Endothelial cell of umbilical vein (primary cell): ENCODE measurements at regions not wholly inside any gene's neighbourhood (a gene's known extent, or its start where the extent isn't known, plus 50 kb on each side); places are given as distances from the start of the nearest gene placed in this dataset.

Experiments used
- BruUV-seq: library from RNA; stranded (reverse); fragments of 400-500 nt; replicated peaks from 2 replicates; lab custom pipeline; 2021; lab: Mats Ljungman, UMichigan
- CTCF ChIA-PET: fragments of 300-600, 350-600 bp; sonication (Branson Sonifier 250); formaldehyde crosslinking; loops from one replicate; lab custom pipeline; 2021; ENCODE audit warnings: antibody characterized with exemption, inconsistent platforms; lab: Charles Lee
- POLR2A ChIA-PET: fragments of 300-600, 350-600 bp; sonication (Branson Sonifier 250); formaldehyde crosslinking; loops from one replicate; lab custom pipeline; 2021; ENCODE audit warnings: antibody characterized with exemption, inconsistent platforms; lab: Charles Lee
- DNase-seq: peaks from one replicate; pipeline ENCODE4 v3.0.0-alpha.2; 2011; ENCODE audit warnings: low read depth, low spot score
- FAIRE-seq: peaks from 2 replicates; lab custom pipeline; 2011; peaks lifted over from hg19 to GRCh38; lab: Jason Lieb, UNC
- H2AFZ ChIP-seq: 2 replicates; pipeline ENCODE4 v1.6.0; 2012; ENCODE audit warnings: low read depth, low read length, control low read depth, inconsistent platforms
- H3K27ac ChIP-seq: 2 replicates; pipeline ENCODE4 v1.5.1; 2011; ENCODE audit warnings: low read depth, mild to moderate bottlenecking, control low read depth, low read length, moderate library complexity; ENCODE audit not compliant: insufficient read depth
- H3K27me3 ChIP-seq, 2 experiments: 2 replicates each; pipeline versions ENCODE4 v1.6.0 to v1.6.1; 2011; ENCODE audit warnings: low read length in 2 of 2, mixed read lengths in 1 of 2; ENCODE audit not compliant: control insufficient read depth in 2 of 2, insufficient read depth in 2 of 2
- H3K36me3 ChIP-seq, 2 experiments: 2 replicates in 1 of 2; 3 replicates in 1 of 2; pipeline ENCODE4 v1.5.1; 2011; ENCODE audit warnings: low read length in 2 of 2, mild to moderate bottlenecking in 1 of 2, moderate library complexity in 1 of 2; ENCODE audit not compliant: control insufficient read depth in 2 of 2, insufficient read depth in 2 of 2; ENCODE audit errors: extremely low read depth in 1 of 2
- H3K4me1 ChIP-seq: 3 replicates; pipeline ENCODE4 v1.5.1; 2011; ENCODE audit warnings: mild to moderate bottlenecking, low read length; ENCODE audit not compliant: control insufficient read depth, insufficient read depth; ENCODE audit errors: extremely low read depth
- H3K4me2 ChIP-seq: 2 replicates; pipeline ENCODE4 v1.6.1; 2011; ENCODE audit warnings: low read length, control low read depth, mixed read lengths; ENCODE audit not compliant: insufficient read depth
- H3K4me3 ChIP-seq, 3 experiments: fragments of 200-600 bp in 1 of 3; sonication (generic), shearing (Covaris generic) in 1 of 3; replicated peaks in 1 of 3; 2 replicates each; pipeline ENCODE4 v1.5.1; 2011 to 2016; ENCODE audit warnings: control low read depth in 3 of 3, low read length in 3 of 3, mild to moderate bottlenecking in 2 of 3, inconsistent platforms in 1 of 3, low read depth in 1 of 3, moderate library complexity in 1 of 3; ENCODE audit not compliant: insufficient read depth in 1 of 3
- H3K79me2 ChIP-seq: 2 replicates; pipeline ENCODE4 v1.6.0; 2012; ENCODE audit warnings: low read length, inconsistent platforms; ENCODE audit not compliant: control insufficient read depth, insufficient read depth
- H3K9ac ChIP-seq: replicated peaks from 2 replicates; pipeline ENCODE3; 2011; ENCODE audit warnings: low read length, control low read depth; ENCODE audit not compliant: insufficient read depth; ENCODE audit errors: extremely low read depth
- H3K9me1 ChIP-seq: replicated peaks from 3 replicates; pipeline ENCODE4 v1.6.0; 2011; ENCODE audit warnings: mild to moderate bottlenecking, low read length; ENCODE audit not compliant: control insufficient read depth, insufficient read depth; ENCODE audit errors: extremely low read depth
- H3K9me3 ChIP-seq: replicated peaks from 2 replicates; pipeline ENCODE4 v1.5.1; 2012; ENCODE audit warnings: low read length, inconsistent platforms; ENCODE audit not compliant: control insufficient read depth, insufficient read depth
- H4K20me1 ChIP-seq: replicated peaks from 2 replicates; pipeline ENCODE3; 2011; ENCODE audit warnings: mild to moderate bottlenecking, low read length; ENCODE audit not compliant: control insufficient read depth, insufficient read depth; ENCODE audit errors: extremely low read depth
- EZH2 ChIP-seq: IDR thresholded peaks from 2 replicates; pipeline ENCODE4 v1.6.1; 2012; ENCODE audit warnings: borderline replicate concordance, low read depth, mild to moderate bottlenecking, moderate library complexity, low read length, inconsistent platforms; ENCODE audit not compliant: severe bottlenecking
- FOS ChIP-seq: IDR thresholded peaks from 2 replicates; pipeline ENCODE4 v1.6.1; 2011; ENCODE audit warnings: mild to moderate bottlenecking, low read length, moderate library complexity, borderline replicate concordance; ENCODE audit not compliant: insufficient read depth
- GATA2 ChIP-seq: IDR thresholded peaks from 2 replicates; pipeline ENCODE4 v1.7.0; 2011; ENCODE audit warnings: low read depth, mild to moderate bottlenecking, moderate library complexity, mixed read lengths, low read length; ENCODE audit not compliant: insufficient read length, insufficient read depth
- JUN ChIP-seq: IDR thresholded peaks from 2 replicates; pipeline ENCODE4 v1.6.1; 2011; ENCODE audit warnings: borderline replicate concordance, low read depth; ENCODE audit not compliant: insufficient read length, insufficient read depth
- MYC ChIP-seq: IDR thresholded peaks from one replicate; pipeline ENCODE4 v1.6.1; 2011; ENCODE audit warnings: mild to moderate bottlenecking, low read depth, low read length
- POLR2A ChIP-seq: IDR thresholded peaks from 2 replicates; pipeline ENCODE4 v1.6.1; 2012; ENCODE audit warnings: low read depth, mild to moderate bottlenecking, control low read depth, low read length
- POLR2AphosphoS5 ChIP-seq: IDR thresholded peaks from 2 replicates; pipeline ENCODE4 v1.6.1; 2012; ENCODE audit warnings: low read depth, mild to moderate bottlenecking, control low read depth, low read length, moderate library complexity; ENCODE audit not compliant: insufficient read depth
- dilution Hi-C: fragments of 300-500 bp; cut with MboI; formaldehyde crosslinking; loops from one replicate; pipeline ENCODE4 v1.15.0; 2019; ENCODE audit warnings: low sequenced_read_pairs; ENCODE audit not compliant: extremely low pct_ligation_motif_present
- intact Hi-C: fragments of 100-400 bp; cut with micrococcal nuclease; formaldehyde crosslinking; loops from one replicate; pipeline ENCODE4 v1.10.0; 2022
- TF ChIP-seq, protein P1 (sequence below), 2 donors: IDR thresholded peaks; 1 replicate in 1 of 2; 2 replicates in 1 of 2; pipeline ENCODE4 v1.5.1; 2011; ENCODE audit warnings: low read length in 2 of 2, mild to moderate bottlenecking in 2 of 2, moderate library complexity in 2 of 2, control low read depth in 1 of 2, inconsistent platforms in 1 of 2, low read depth in 1 of 2; ENCODE audit not compliant: insufficient read depth in 1 of 2; ENCODE audit errors: extremely low read depth in 1 of 2
- TF ChIP-seq, protein P2 (sequence below): IDR thresholded peaks from 2 replicates; pipeline ENCODE4 v1.6.1; 2011; ENCODE audit not compliant: insufficient read depth, insufficient read length

DNA sequence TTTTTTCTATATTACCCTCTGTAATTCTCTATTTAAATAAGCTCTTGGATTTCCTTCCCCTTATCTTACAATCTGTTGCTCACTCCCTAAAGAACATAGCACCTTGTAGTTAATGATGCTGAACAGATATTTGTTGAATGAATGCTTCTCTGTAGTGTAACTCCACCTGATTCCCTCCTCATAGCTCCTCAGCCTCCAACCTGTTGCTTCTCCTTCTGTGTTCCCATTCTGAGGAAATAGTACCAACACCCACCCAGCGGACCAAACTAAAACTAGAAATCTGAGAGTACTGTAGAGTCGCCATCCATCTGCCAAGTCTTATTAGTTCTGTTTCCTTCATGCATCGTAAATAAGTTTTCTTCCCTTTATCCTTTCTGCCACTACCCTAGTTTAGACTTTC, 55.5 kb upstream of the GNB4 start:
- Histone ChIP-seq H3K27ac (no peak overlapping the region), H4K20me1 (no peaks in the 10 kb centered on the region), H3K4me3 (no peak overlapping the region), H3K36me3 (no peaks in the 10 kb centered on the region), H3K4me1 (no peaks in the 10 kb centered on the region), H3K9ac (no peak overlapping the region), H3K4me2 (no peak overlapping the region), H3K27me3 (peaks cover 0 to 1% of the 10 kb centered on the region in 2 experiments), H3K9me3 (no peaks in the 10 kb centered on the region), H3K79me2 (no peaks in the 10 kb centered on the region), H2AFZ (no peak overlapping the region), H3K9me1 (no peaks in the 10 kb centered on the region)
- CTCF ChIA-PET: interaction anchor here (1.0 kb wide), 1 partner anchor 13 kb away, joined by 3 read pairs; no protein-coding TSS in a partner anchor
- POLR2A ChIA-PET: no interaction called here
- TF ChIP-seq EZH2 (no peak), MYC (no peak), JUN (no peak), POLR2A (no peak), GATA2 (no peak), POLR2AphosphoS5 (no peak), FOS (no peak)
- TF ChIP-seq, protein P1, sequence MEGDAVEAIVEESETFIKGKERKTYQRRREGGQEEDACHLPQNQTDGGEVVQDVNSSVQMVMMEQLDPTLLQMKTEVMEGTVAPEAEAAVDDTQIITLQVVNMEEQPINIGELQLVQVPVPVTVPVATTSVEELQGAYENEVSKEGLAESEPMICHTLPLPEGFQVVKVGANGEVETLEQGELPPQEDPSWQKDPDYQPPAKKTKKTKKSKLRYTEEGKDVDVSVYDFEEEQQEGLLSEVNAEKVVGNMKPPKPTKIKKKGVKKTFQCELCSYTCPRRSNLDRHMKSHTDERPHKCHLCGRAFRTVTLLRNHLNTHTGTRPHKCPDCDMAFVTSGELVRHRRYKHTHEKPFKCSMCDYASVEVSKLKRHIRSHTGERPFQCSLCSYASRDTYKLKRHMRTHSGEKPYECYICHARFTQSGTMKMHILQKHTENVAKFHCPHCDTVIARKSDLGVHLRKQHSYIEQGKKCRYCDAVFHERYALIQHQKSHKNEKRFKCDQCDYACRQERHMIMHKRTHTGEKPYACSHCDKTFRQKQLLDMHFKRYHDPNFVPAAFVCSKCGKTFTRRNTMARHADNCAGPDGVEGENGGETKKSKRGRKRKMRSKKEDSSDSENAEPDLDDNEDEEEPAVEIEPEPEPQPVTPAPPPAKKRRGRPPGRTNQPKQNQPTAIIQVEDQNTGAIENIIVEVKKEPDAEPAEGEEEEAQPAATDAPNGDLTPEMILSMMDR (IDR thresholded peaks at IDR 0.05; ENCODE audit: extremely low read depth in 1 of 2, insufficient read depth in 1 of 2, low read depth in 1 of 2, low read length in 2 of 2): no peak
- TF ChIP-seq, protein P2, sequence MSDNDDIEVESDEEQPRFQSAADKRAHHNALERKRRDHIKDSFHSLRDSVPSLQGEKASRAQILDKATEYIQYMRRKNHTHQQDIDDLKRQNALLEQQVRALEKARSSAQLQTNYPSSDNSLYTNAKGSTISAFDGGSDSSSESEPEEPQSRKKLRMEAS: no peak
- FAIRE-seq (no peak), DNase-seq (no peak)
- dilution Hi-C loops (no loop called here), intact Hi-C loops (no loop called here)
- BruUV-seq: no TSS peak
